AG10803 (cell line): ENCODE measurements at regions not wholly inside any gene's neighbourhood (a gene's known extent, or its start where the extent isn't known, plus 50 kb on each side); places are given as distances from the start of the nearest gene placed in this dataset.
A peak's percentile ranks its signal among the peaks of the same experiment; 100 is the strongest.

ENCODE experiments used
- DNase-seq: peaks from one replicate; pipeline ENCODE4 v3.0.0; 2010; ENCODE audit warnings: low read depth
- H3K4me3 ChIP-seq: 2 replicates; pipeline ENCODE4 v1.5.1; 2011; ENCODE audit warnings: mild to moderate bottlenecking, low read length, control low read depth
- TF ChIP-seq, protein P1 (sequence below): conservative IDR thresholded peaks from 2 replicates; pipeline ENCODE4 v1.5.1; 2011; ENCODE audit warnings: mild to moderate bottlenecking, low read length, control low read depth, inconsistent platforms

DNA sequence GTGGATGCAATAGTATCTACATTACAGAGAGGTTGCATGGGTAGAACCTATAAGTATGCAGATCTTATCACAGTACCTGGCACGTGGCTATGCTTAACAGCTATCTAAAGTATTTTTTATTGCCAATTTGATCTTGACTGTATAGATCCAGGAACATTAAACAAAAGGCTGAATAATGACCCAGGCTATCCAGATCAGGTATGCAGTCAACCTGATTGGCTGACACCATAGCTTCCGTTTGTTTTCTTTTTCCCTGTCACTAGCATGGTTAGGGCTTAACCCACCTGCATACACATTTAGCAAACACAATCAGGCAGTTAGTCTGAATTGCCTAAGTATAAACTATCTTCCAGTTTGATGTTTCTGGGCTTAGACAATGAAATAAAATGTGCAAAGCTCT, 264.9 kb upstream of the PLXNA2 start:
- TF ChIP-seq, protein P1, sequence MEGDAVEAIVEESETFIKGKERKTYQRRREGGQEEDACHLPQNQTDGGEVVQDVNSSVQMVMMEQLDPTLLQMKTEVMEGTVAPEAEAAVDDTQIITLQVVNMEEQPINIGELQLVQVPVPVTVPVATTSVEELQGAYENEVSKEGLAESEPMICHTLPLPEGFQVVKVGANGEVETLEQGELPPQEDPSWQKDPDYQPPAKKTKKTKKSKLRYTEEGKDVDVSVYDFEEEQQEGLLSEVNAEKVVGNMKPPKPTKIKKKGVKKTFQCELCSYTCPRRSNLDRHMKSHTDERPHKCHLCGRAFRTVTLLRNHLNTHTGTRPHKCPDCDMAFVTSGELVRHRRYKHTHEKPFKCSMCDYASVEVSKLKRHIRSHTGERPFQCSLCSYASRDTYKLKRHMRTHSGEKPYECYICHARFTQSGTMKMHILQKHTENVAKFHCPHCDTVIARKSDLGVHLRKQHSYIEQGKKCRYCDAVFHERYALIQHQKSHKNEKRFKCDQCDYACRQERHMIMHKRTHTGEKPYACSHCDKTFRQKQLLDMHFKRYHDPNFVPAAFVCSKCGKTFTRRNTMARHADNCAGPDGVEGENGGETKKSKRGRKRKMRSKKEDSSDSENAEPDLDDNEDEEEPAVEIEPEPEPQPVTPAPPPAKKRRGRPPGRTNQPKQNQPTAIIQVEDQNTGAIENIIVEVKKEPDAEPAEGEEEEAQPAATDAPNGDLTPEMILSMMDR, result no peak
- no peak overlapping the region for H3K4me3 ChIP-seq
- no peak for DNase-seq

DNA sequence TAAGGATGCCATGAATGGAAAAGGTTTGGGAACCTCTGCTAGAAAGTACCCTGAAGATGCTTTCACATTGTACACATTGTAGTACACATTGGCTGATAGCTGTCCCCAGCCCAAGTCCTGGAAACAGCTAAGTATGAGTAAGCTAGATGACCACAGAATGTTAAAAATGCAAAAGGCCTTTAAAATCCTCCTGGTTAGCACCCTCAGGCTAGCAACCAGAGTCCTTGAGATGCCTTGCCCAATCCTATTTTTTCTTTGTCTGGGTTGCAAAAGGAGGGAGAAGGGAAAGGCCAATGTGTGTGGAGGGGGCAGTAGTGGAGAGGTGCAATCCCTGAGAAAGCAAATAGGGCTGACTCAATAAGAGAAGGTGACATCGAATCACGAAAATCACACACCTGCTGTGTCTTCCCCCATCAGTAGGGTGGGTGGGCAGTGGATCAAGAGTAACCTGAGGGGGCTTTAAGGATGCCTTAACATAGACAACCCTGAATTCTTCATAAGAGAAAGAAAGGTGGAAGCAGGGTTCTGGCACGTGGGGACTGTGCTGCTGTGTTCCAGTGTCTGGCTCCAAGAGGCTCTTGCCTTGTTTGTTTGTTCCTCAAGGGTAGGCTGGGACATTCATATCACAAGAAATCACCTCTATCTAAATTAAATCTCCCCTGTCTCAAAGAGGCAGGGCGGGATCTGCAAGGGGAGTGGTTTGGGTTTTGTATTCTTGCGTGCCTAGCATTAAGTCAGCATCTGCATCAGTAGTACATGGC, 266.2 kb upstream of the PLXNA2 start:
- TF ChIP-seq, protein P1, result no peak
- DNase-seq, result peak; percentile 85
- H3K4me3 ChIP-seq, result no peak overlapping the region

DNA sequence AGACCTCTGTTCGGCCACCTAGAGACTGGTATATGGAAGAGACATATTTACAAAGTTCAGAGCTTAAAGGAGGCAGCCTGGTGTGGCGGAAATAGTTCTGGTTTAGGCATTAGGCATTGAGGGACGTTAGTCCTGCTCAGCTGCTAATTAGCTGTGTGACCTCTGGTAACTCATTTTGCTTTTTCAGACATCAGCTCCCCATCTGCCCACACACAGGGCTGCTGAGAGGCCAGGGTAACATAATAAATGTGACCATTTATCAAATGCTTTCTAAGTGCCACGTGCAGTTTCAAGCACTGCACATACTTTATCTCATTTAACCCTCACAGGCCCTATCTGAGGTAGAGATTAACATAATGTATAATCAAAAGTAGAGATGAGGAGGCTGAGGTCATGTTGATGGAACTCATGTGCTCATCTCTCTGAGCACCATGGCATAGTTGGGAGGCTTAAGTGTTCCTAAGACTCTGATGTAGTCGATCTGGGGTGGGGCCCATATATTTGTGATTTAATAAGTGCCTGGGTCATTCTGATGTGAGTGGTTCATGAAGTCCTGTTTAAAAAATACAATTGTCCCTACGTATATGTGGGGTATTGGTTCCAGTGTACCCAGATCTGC, 267.2 kb upstream of the PLXNA2 start:
- H3K4me3 ChIP-seq, result no peak overlapping the region
- TF ChIP-seq, protein P1, result no peak

DNA sequence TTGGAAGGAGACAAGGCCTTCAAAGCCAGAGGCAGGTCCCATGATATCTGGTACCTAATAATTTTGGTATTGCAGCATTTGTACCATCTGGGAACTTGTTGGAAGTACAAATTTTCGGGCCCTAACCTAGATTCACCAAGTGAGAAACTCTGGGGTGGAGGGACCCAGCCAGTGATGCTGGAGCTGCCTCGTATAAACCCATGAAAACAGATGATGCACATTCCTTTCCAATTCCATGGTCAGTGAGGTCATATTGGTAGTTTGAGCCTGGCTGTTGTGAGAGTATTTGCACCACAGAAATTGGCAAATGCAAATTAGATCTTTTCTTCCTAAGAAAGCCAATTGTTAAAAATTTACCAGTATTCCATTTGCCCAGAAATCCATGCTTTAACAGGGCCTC, 269.6 kb upstream of the PLXNA2 start:
- TF ChIP-seq, protein P1, result no peak
- DNase-seq, result peak; percentile 56

More for the DNA sequence above, 267.2 kb upstream of the PLXNA2 start:
- DNase-seq, result no peak

DNA sequence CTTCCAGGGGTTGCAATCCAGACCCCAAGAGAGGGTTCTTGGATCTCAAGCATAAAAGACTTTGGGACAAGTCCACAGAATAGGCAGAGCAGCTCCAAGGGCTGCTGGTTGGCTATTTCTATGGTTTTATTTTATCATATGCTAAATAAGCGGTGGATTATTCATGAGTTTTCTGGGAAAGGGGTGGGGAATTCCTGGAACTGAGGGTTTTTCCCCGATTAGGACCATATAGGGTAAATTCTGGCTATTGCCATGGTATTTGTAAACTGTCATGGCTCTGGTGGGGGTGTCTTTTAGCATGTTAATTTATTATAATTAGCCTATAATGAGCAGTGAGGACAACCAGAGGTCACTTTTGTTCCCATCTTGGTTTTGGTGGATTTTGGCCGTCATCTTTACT, 270.9 kb upstream of the PLXNA2 start:
- no peak overlapping the region for H3K4me3 ChIP-seq
- DNase-seq, result no peak
- TF ChIP-seq, protein P1, result no peak

More for the DNA sequence above, 269.6 kb upstream of the PLXNA2 start:
- no peak overlapping the region for H3K4me3 ChIP-seq

DNA sequence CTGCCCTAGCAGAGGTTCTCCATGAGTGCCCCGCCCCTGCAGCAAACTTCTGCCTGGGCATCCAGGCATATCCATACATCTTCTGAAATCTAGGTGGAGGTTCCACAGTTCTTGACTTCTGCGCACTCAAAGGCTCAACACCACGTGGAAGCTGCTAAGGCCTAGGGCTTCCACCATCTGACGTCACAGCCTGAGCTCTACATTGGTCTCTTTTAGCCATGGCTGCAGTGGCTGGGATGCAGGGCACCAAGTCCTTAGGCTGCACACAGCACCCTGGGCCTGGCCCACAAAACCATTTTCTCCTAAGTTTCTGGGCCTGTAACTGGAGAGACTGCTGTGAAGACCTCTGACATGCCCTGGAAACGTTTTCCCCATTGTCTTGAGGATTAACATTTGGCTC, 272.6 kb upstream of the PLXNA2 start:
- TF ChIP-seq, protein P1, result no peak
- DNase-seq, result no peak
- H3K4me3 ChIP-seq, result no peak overlapping the region
